Ectodermal cell (in vitro differentiated cells): ENCODE measurements at regions not wholly inside any gene's neighbourhood (a gene's known extent, or its start where the extent isn't known, plus 50 kb on each side); places are given as distances from the start of the nearest gene placed in this dataset.

Experiments used
- H3K27ac ChIP-seq: 2 replicates; pipeline ENCODE4 v1.7.0; 2013; ENCODE audit warnings: mild to moderate bottlenecking, low read depth, low read length; ENCODE audit not compliant: insufficient read depth, poor library complexity, severe bottlenecking
- H3K27me3 ChIP-seq: 2 replicates; pipeline ENCODE4 v1.7.0; 2013; ENCODE audit warnings: mild to moderate bottlenecking, low read length; ENCODE audit not compliant: insufficient read depth, control insufficient read depth, poor library complexity, severe bottlenecking
- H3K36me3 ChIP-seq: one replicate; pipeline ENCODE4 v1.7.0; 2013; ENCODE audit warnings: low read length; ENCODE audit not compliant: control insufficient read depth, insufficient read depth
- H3K4me1 ChIP-seq: one replicate; pipeline ENCODE4 v1.7.0; 2013; ENCODE audit warnings: low read length; ENCODE audit not compliant: control insufficient read depth, insufficient read depth
- H3K4me3 ChIP-seq: 2 replicates; pipeline ENCODE4 v1.7.0; 2013; ENCODE audit warnings: low read depth, low read length, control low read depth; ENCODE audit not compliant: insufficient read depth
- H3K9me3 ChIP-seq: 2 replicates; pipeline ENCODE4 v1.7.0; 2013; ENCODE audit warnings: mild to moderate bottlenecking, low read length, moderate library complexity; ENCODE audit not compliant: control insufficient read depth
- WGBS, 2 experiments: methylation state at CpG; one replicate each; pipeline ENCODE4 v1.1.7; 2013; ENCODE audit warnings: missing lambda C conversion rate in 2 of 2; 5-methylcytosine and 5-hydroxymethylcytosine counted together

DNA sequence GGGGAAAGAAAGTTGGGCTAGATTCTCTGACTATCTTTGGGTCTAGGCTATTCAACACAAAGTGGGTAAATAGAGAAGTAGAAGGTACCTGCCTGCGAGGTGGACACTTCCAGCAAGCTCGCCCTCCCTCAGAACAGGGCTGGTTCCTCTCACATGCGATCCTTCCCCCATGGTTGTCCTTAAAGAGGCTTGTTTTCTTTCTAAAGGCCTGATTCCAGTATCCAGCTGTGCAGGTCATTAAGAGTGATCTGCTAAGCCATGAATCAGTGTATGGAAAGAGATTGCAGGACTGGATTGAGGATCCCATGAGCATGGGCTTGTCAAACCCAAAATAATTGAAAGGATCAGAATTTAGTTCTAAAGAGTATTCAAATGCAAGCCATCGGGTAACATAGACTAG lies 189.0 kb downstream of the URB2 start:
- Histone ChIP-seq H3K27ac (no peak overlapping the region), H3K9me3 (peaks cover 2% of the 10 kb centered on the region), H3K4me1 (peaks cover 10% of the 10 kb centered on the region), H3K36me3 (no peaks in the 10 kb centered on the region), H3K4me3 (no peak overlapping the region), H3K27me3 (no peaks in the 10 kb centered on the region)
- WGBS, 2 experiments = 81 to 87% methylated on average over 4 of the region's 4 CpGs

DNA sequence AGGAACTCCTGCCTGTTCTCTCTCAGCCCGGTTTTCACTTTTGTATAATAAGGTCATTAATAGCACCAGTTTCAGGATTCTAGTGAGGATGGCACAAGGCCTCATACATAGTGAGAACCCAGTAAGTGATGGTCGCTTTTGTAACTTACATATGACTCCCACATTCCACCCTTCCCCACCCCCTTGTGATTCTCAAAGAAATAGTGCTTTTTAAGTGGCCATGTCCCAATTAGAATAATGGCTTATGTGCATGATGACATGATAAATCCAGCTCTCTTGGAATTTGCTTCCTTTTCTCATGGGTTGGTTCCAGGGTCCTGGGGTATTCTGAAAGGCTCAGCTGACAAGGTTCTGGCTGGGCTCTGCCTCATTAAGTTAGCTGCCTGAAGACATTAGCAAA lies 189.9 kb downstream of the URB2 start:
- WGBS, 2 experiments = 97 to 100% methylated on average over 2 of the region's 2 CpGs
- Histone ChIP-seq H3K4me1 (peaks cover 10% of the 10 kb centered on the region), H3K27me3 (no peaks in the 10 kb centered on the region), H3K27ac (no peak overlapping the region), H3K4me3 (no peak overlapping the region), H3K9me3 (peaks cover 2% of the 10 kb centered on the region), H3K36me3 (no peaks in the 10 kb centered on the region)

DNA sequence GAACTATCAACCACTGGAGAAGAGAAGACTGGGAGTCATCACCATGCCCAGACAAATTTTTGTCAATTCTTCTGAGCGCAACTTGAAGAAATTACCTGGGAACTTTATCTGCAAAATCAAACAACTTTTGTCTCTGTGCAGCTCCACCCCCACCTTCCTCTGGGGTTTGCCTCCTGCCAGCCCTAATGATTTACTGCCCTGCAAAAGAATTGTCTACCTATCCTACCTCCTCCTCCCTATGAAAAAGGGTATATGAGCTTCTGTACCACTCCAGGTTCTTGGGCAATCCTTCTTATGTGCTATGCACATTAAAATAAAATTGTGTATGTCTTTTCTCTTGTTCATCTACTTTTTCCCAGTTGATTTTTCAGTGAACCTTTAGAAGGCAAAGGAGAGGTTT lies 191.9 kb downstream of the URB2 start:
- Histone ChIP-seq H3K4me3 (no peak overlapping the region), H3K36me3 (no peaks in the 10 kb centered on the region), H3K27ac (no peak overlapping the region), H3K27me3 (no peaks in the 10 kb centered on the region), H3K4me1 (peaks cover 10% of the 10 kb centered on the region), H3K9me3 (peaks cover 2% of the 10 kb centered on the region)
- WGBS, 2 experiments = 92 to 96% methylated on average over 1 of the region's 1 CpG

DNA sequence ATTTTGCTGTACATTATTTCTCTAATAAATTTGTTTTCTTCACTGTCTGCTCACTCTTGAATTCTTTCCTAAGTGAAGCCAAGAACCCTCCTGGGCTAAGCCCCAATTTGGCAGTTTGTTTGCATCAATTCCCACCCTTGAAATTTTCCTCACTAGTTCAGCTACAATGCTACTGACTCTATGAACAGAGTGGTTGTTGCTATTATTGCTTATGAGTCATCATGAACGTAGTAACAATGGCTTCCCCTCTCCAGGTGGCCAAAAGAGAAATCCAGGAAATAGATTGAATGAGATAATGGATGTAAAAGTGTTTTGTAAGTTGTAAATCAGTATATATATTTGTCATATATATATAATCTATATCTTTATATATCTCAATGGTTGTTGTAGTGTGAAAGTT lies 193.0 kb downstream of the URB2 start:
- Histone ChIP-seq H3K36me3 (no peaks in the 10 kb centered on the region), H3K27me3 (no peaks in the 10 kb centered on the region), H3K9me3 (peaks cover 2% of the 10 kb centered on the region), H3K27ac (no peak overlapping the region), H3K4me3 (no peak overlapping the region), H3K4me1 (peaks cover 9% of the 10 kb centered on the region)
- WGBS, 2 experiments = 100% methylated on average over 1 of the region's 1 CpG

DNA sequence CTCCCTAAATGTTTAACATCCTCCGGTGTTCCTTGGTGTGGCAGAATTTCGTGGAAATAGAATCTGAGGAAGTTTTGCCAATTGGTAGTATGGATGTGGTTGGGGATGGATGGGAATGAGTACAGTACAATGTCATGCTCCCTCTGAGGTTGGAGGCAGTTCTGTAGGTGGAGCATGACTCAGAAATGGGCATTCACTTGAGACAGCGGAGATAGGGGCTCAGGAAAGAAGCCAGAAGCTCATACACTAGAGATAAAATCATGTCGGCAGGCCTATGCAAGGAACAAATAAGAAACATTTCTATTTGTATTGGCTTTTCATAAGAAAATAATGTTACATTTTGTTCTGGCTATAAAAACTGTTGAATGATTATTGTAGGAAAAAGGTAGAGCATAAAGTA lies 196.0 kb downstream of the URB2 start:
- no peaks in the 10 kb centered on the region for H3K36me3 ChIP-seq
- H3K27me3 ChIP-seq = no peaks in the 10 kb centered on the region
- H3K9me3 ChIP-seq = peaks cover 2% of the 10 kb centered on the region
- no peaks in the 10 kb centered on the region for H3K4me1 ChIP-seq
- H3K4me3 ChIP-seq = no peak overlapping the region
- no peak overlapping the region for H3K27ac ChIP-seq
- 95% methylated on average over 4 of the region's 4 CpGs for WGBS, 2 experiments

DNA sequence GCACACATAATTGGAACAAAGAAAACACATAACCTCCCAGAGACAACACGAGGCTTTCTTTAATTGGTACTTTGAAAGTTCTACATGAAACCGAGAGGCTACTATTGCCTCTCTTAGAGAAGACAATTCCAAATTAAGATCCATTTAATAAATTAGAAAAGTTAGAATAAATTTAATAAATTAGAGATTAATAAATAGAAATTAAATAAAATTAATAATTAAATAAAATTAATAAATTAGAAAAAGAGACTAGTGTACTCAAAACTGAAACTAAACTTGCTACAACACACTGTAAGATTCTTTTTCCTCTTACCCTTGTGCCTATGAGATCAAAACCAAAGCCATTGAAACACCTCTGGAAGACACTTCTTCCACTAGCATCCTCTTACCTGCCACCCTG lies 199.0 kb downstream of the URB2 start:
- no peaks in the 10 kb centered on the region for H3K9me3 ChIP-seq
- H3K4me1 ChIP-seq = no peaks in the 10 kb centered on the region
- 97 to 100% methylated on average over 1 to 2 of the region's 2 CpGs for WGBS, 2 experiments
- no peaks in the 10 kb centered on the region for H3K27me3 ChIP-seq
- H3K4me3 ChIP-seq = no peak overlapping the region
- no peaks in the 10 kb centered on the region for H3K36me3 ChIP-seq
- H3K27ac ChIP-seq = no peak overlapping the region

DNA sequence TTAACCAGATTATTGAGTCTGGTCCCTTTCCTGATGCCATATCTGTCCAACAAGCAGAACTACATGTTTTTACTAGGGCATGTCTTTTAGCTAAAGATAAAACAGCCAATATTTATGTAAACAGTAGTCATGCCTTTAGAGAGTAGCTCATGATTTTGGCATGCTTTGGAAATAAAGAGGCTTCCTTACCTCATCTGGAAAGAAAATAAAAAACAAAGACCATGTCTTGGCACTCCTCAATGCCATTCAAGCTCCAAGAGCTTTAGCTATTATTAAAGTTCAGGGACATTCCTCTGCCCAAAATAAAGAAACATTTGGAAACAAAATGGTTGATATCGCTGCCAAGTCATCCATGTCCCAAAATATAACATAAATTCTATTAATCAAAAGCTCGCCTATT lies 202.4 kb downstream of the URB2 start:
- no peak overlapping the region for H3K4me3 ChIP-seq
- H3K27me3 ChIP-seq = no peaks in the 10 kb centered on the region
- H3K9me3 ChIP-seq = no peaks in the 10 kb centered on the region
- H3K4me1 ChIP-seq = no peaks in the 10 kb centered on the region
- H3K36me3 ChIP-seq = no peaks in the 10 kb centered on the region
- 86 to 87% methylated on average over 2 of the region's 2 CpGs for WGBS, 2 experiments
- no peak overlapping the region for H3K27ac ChIP-seq

DNA sequence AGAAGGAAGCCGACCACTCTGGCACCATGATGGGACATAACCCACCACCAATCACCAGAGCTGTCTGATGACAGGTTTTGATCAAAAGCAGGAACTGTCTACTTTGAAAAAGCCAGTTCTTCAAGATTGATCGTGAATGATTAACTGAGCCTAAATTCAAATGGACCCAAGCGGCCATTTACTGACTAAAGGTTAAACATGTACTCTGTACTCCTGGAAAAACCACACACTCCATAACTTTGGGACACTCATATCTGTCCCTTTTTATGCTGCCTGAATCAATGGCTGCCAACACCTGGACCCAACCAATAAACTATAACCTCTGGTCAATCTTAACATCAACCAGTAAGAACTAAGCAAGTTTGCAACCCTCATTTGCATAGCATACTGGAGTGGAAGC lies 206.6 kb downstream of the URB2 start:
- Histone ChIP-seq H3K9me3 (no peaks in the 10 kb centered on the region), H3K4me1 (no peaks in the 10 kb centered on the region), H3K27ac (no peak overlapping the region), H3K4me3 (no peak overlapping the region), H3K36me3 (no peaks in the 10 kb centered on the region), H3K27me3 (no peaks in the 10 kb centered on the region)
- WGBS, 2 experiments = 94 to 95% methylated on average over 3 of the region's 3 CpGs

DNA sequence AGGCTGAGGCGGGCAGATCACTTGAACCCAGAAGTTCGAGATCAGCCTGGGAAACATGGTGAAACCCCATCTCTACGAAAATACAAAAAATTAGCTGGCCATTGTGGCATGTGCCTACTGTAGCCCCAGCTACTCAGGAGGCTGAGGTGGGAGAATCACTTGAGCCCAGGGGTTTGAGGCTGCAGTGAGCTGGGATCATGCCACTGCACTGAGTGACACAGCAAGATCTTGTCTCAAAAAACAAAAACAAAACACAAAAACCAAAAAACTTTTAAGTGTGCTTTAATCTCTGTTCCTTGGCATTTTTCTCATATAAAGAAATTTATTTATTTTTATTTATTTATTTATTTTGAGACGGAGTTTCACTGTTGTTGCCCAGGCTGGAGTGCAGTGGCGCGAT lies 208.2 kb downstream of the URB2 start:
- Histone ChIP-seq H3K27me3 (no peaks in the 10 kb centered on the region), H3K4me3 (no peak overlapping the region), H3K9me3 (no peaks in the 10 kb centered on the region), H3K36me3 (no peaks in the 10 kb centered on the region), H3K4me1 (no peaks in the 10 kb centered on the region), H3K27ac (no peak overlapping the region)
- WGBS, 2 experiments = 91 to 93% methylated on average over 6 of the region's 6 CpGs

DNA sequence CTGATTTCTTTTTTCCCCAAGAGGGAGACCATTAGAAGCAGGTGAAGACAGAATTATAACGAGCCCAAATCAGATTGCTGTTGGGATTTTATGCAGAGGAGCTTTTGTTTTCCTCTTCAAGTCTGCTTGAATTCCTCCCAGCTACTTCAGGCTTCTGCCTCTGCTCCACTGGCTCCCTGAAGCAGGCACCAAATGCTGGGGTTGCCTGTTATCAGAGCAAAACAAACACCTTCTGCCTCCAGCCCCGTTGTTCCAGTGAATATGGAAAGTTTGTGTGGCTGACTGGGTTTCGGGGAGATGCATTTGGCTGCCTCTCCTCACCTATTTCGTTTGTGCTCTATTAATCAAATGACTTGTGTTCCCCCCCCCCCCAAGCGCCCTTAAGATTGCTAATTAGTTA lies 209.2 kb downstream of the URB2 start:
- H3K27ac ChIP-seq = no peak overlapping the region
- H3K4me1 ChIP-seq = no peaks in the 10 kb centered on the region
- WGBS, 2 experiments = 77 to 89% methylated on average over 5 of the region's 5 CpGs

DNA sequence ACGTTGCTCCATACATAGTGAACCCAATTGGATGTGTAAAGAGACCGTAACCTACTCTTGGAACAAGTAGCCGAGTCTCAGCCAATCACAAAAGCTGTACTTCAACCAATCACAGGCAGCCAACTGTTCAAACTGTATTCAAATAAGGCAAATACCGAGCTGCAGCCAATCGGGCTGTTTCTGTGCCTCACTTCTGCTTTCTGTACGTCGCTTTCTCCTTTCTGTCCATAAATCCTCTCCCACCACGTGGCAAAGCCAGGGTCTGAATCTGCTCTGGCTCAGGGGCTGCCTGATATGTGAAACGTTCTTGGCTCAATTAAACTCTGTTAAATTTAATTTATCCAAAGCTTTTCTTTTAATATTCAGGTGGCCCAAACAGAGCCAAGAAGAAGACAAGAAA lies 210.3 kb downstream of the URB2 start:
- Histone ChIP-seq H3K4me1 (no peaks in the 10 kb centered on the region), H3K36me3 (no peaks in the 10 kb centered on the region), H3K27ac (no peak overlapping the region), H3K4me3 (no peak overlapping the region), H3K27me3 (no peaks in the 10 kb centered on the region), H3K9me3 (no peaks in the 10 kb centered on the region)
- 91 to 92% methylated on average over 9 of the region's 9 CpGs for WGBS, 2 experiments

More for the DNA sequence above, 209.2 kb downstream of the URB2 start:
- no peaks in the 10 kb centered on the region for H3K36me3 ChIP-seq
- H3K27me3 ChIP-seq = no peaks in the 10 kb centered on the region
- H3K9me3 ChIP-seq = no peaks in the 10 kb centered on the region
- no peak overlapping the region for H3K4me3 ChIP-seq
